Retinal pigment epithelial cell (primary cell): ENCODE measurements at regions not wholly inside any gene's neighbourhood (a gene's known extent, or its start where the extent isn't known, plus 50 kb on each side); places are given as distances from the start of the nearest gene placed in this dataset.

Source experiments
- DNase-seq: peaks from one replicate; pipeline ENCODE4 v3.0.0-alpha.2; 2010; ENCODE audit warnings: low read depth
- H3K4me3 ChIP-seq: 2 replicates; pipeline ENCODE4 v1.5.1; 2011; ENCODE audit warnings: mild to moderate bottlenecking, low read length, control low read depth, moderate library complexity
- TF ChIP-seq, protein P1 (sequence below): conservative IDR thresholded peaks from 2 replicates; pipeline ENCODE4 v1.5.1; 2011; ENCODE audit warnings: low read depth, low read length, control low read depth, inconsistent platforms

DNA sequence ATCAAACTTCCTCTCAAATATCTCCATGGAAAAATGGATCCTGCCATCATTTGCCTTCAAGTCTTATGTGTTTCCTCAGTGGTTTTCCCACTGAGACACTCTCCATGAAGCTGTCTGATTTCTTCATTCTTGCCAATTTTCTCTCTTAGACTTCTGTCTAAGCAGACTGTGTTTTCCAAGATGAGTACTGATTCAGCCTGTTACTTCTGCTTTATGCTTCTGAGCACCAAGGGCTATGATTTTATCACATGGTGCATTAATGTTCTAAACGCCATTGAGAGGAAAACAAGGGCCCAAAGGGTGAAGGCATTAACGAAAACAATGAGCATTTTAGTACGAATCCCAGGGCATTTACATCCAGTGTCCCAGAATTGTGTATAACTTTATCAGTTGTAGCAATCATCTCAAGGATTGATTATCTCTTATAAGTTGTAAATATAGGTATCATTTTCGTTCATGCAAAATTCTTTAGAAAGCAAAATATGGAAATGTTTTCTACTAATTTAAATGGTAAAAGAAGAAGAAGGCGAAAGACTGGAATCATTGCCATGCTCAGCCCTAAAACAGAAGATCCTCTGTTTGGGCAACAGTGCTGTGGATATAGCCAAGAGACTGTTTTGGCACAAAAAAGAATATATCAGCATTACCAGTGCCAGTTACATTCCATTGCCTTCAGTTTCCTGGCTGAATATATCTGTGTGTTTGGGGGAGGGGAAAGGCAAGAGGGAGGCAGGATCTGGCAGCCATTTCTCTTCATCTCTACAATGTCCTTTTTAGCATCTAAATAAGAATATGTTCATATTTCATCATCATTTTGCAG, 537.6 kb downstream of the ANXA1 start:
- DNase-seq, result no peak
- TF ChIP-seq, protein P1, sequence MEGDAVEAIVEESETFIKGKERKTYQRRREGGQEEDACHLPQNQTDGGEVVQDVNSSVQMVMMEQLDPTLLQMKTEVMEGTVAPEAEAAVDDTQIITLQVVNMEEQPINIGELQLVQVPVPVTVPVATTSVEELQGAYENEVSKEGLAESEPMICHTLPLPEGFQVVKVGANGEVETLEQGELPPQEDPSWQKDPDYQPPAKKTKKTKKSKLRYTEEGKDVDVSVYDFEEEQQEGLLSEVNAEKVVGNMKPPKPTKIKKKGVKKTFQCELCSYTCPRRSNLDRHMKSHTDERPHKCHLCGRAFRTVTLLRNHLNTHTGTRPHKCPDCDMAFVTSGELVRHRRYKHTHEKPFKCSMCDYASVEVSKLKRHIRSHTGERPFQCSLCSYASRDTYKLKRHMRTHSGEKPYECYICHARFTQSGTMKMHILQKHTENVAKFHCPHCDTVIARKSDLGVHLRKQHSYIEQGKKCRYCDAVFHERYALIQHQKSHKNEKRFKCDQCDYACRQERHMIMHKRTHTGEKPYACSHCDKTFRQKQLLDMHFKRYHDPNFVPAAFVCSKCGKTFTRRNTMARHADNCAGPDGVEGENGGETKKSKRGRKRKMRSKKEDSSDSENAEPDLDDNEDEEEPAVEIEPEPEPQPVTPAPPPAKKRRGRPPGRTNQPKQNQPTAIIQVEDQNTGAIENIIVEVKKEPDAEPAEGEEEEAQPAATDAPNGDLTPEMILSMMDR, result no peak
- no peak overlapping the region for H3K4me3 ChIP-seq

DNA sequence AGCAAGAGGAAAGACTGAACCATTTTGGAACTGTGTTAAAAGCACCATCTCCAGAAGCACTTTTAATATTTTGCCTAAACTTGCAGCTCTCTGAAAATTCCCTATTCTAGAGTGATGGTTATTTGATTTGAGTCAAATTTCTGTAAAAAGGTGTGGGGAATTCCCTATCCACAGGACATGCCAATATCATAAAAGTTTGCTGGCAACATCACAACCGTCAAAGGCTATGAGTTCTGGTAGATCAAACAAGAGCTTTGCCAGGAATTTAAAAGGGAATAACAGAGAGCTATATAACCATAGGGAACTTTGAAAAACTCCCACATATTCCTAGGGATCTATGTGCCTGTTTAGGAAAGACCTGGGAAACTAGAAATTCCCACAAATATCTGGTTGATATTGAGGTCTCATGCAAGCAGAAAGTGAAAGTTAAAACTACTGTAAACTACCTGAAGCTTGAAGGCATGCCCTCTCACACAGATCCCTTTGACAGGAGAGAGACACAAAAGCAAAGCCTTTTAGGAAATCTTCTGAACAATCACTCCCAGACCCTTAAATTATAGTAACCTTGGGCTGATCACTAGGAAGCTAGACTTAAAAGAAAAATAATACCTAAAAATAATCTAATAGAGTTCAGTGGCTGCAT, 549.9 kb downstream of the ANXA1 start:
- no peak for DNase-seq
- H3K4me3 ChIP-seq, result no peak overlapping the region
- TF ChIP-seq, protein P1, result no peak

DNA sequence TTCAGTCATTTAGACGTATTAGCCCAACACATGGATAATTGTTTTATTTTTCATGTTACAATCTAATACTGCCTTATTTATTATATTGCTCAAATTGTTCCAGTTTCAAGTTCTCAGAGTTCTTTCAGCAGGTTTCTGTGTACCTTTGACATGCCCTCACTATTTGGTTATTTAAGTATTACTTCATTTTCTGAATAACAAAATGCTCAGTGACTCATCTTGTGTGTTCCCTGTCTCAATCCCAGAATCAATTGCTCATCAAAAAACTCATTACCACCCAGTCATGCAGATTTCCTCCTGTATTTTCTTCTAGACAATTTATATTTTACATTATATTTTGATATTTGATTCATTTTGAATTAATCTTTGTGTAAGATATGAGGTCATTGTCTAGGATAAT, 562.6 kb downstream of the ANXA1 start:
- DNase-seq, result no peak
- H3K4me3 ChIP-seq, result no peak overlapping the region
- TF ChIP-seq, protein P1, result no peak

DNA sequence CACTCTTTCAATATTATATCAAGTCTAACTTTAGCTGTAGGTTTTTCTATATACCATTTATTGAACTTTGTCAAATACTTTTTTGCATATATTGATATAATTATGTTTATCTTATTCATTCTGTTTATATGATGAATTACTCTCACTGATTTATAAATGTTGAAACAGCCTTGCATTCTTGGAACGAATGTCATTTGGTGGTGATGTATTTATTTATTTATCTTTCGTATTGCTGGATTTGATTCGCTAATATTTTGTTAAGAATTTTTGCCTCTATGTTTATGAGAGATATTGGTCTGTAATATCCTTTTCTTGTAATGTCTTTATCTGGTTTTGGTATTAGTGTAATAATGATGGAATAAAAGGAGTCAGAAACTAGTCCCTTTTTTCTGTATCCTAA, 563.9 kb downstream of the ANXA1 start:
- TF ChIP-seq, protein P1, result no peak
- H3K4me3 ChIP-seq, result no peak overlapping the region
- no peak for DNase-seq

DNA sequence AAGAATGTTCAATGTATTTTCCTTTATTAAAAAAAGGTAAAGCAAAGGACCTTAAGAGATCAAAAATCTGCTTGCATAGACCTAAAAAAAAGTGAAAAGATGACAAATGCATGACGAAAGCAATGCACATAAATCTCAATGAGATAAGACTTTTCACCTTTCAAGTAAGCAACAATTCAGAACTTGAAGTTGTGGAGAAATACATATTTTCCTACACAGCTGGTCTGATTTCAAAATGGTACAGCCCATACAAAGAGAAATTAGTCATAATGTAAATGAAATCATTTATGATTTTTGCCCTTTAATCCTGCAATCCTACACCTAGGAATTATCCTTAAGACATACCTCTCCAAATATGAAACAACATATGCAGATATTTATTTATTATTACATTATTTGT, 568.0 kb downstream of the ANXA1 start:
- DNase-seq, result no peak
- no peak overlapping the region for H3K4me3 ChIP-seq
- TF ChIP-seq, protein P1, result no peak

DNA sequence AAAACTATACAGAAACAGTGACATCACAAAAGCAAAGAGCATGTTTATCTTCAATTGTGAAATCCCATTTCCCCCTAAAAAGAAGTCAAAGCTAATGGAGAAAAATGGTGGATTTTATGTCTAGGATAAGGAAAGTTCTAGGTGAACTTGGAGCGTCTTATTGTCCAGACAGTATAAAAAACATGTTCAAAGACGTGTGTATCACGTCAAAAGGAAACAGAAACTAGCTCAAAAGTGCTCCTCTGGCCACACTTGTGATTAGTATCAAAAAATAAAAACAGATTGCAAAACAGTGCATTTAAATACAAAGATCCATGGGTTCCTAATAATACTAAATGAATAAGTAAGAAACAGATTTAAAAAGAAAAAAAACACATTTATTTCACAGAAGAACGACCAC, 568.9 kb downstream of the ANXA1 start:
- DNase-seq, result no peak
- TF ChIP-seq, protein P1, result no peak
- H3K4me3 ChIP-seq, result no peak overlapping the region

DNA sequence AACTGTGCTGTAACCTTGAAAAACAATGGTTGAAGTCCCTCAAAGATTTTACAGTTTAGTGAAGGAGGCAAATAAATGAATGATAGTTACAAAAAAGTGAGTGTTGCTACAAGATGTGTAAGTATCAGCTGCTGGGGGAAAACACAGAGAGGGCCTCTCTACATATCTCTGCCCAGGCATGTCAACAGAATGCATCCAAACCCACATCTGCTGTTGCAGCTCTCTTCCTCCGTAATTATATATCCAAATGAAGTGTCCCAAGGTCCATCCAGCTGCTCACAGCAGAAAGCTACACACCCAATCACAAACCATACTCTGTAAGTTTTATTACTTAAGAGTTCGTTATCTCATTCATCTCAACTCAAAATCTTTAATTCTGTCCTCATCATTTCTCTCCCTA, 584.6 kb downstream of the ANXA1 start:
- TF ChIP-seq, protein P1, result no peak
- DNase-seq, result no peak
- H3K4me3 ChIP-seq, result no peak overlapping the region
